Thyroid gland (tissue), 4 donors: ENCODE measurements at regions not wholly inside any gene's neighbourhood (a gene's known extent, or its start where the extent isn't known, plus 50 kb on each side); places are given as distances from the start of the nearest gene placed in this dataset.
A peak's percentile ranks its signal among the peaks of the same experiment; 100 is the strongest.

Experiments
- DNase-seq, 2 donors: peaks; one replicate each; pipeline ENCODE4 v3.0.0-alpha.2; 2019
- H3K27ac ChIP-seq, 3 donors: fragments of 200-600 bp; sonication (generic); 1 replicate in 2 of 3; 2 replicates in 1 of 3; pipeline ENCODE4 v1.5.1; 2016 to 2019; ENCODE audit warnings: mild to moderate bottlenecking in 1 of 3, moderate library complexity in 1 of 3
- H3K27me3 ChIP-seq: fragments of 200-600 bp; sonication (generic); one replicate; pipeline ENCODE4 v1.5.1; 2019
- H3K36me3 ChIP-seq, 2 donors: fragments of 200-600 bp; sonication (generic); one replicate each; pipeline ENCODE4 v1.5.1; 2016 to 2019
- H3K4me1 ChIP-seq, 2 donors: fragments of 200-600 bp; sonication (generic); one replicate each; pipeline ENCODE4 v1.5.1; 2017 to 2019
- H3K4me3 ChIP-seq, 3 donors: fragments of 200-600 bp; sonication (generic); replicated peaks in 1 of 3; 1 replicate in 2 of 3; 2 replicates in 1 of 3; pipeline ENCODE4 v1.5.1; 2016; ENCODE audit warnings: mild to moderate bottlenecking in 1 of 3
- H3K9me3 ChIP-seq: fragments of 200-600 bp; sonication (generic); one replicate; pipeline ENCODE4 v1.5.1; 2017
- CTCF ChIP-seq, 6 experiments: fragments of 200-600 bp in 3 of 6; fragments of 450-650 bp in 3 of 6; sonication (generic) in 3 of 6; IDR thresholded peaks; one replicate each; pipeline ENCODE4 v1.5.1; 2016 to 2019; ENCODE audit warnings: antibody characterized with exemption in 6 of 6, mild to moderate bottlenecking in 2 of 6, inconsistent platforms in 1 of 6, moderate library complexity in 1 of 6
- POLR2A ChIP-seq, 2 donors: fragments of 450-650 bp; IDR thresholded peaks; one replicate each; pipeline ENCODE4 v1.6.1; 2017; ENCODE audit warnings: antibody characterized with exemption in 2 of 2, mild to moderate bottlenecking in 2 of 2, moderate library complexity in 1 of 2
- WGBS, 2 donors: methylation state at CpG; one replicate each; pipeline ENCODE4 v1.1.5; 2017; 5-methylcytosine and 5-hydroxymethylcytosine counted together
- intact Hi-C: fragments of 100-400 bp; cut with DNase I; formaldehyde crosslinking; loops from one replicate; pipeline ENCODE4 v1.15.1; 2023

GRCh38 chr4:26105337-26105736, 191.3 kb downstream of the SMIM20 start:
- intact Hi-C loops: no loop called here
- peaks cover 6 to 8% of the 10 kb centered on the region in 2 donors for H3K4me1 ChIP-seq
- H3K4me3 ChIP-seq: no peak overlapping the region
- no peaks in the 10 kb centered on the region for H3K27me3 ChIP-seq
- H3K9me3 ChIP-seq: no peaks in the 10 kb centered on the region
- no peak for DNase-seq
- H3K36me3 ChIP-seq: no peaks in the 10 kb centered on the region
- peak overlapping the region; percentile 9 to 80 (median 48) for H3K27ac ChIP-seq
- TF ChIP-seq POLR2A (IDR thresholded peaks at IDR 0.05): no peak
- no peak for TF ChIP-seq CTCF (IDR thresholded peaks at IDR 0.05)
- 26 to 35% methylated on average over 2 of the region's 2 CpGs for WGBS, 2 donors

GRCh38 chr4:26105815-26106699, 192.0 kb downstream of the SMIM20 start:
- Histone ChIP-seq H3K4me1 (peaks cover 6 to 8% of the 10 kb centered on the region in 2 donors), H3K27ac (peak overlapping the region; percentile 9 to 80 (median 48)), H3K36me3 (no peaks in the 10 kb centered on the region), H3K4me3 (no peak overlapping the region), H3K27me3 (no peaks in the 10 kb centered on the region), H3K9me3 (no peaks in the 10 kb centered on the region)
- no peak for DNase-seq
- intact Hi-C loops: no loop called here
- TF ChIP-seq CTCF (IDR thresholded peaks at IDR 0.05): no peak
- WGBS, 2 donors: 76 to 87% methylated on average over 7 of the region's 7 CpGs

- Histone ChIP-seq H3K4me3 (no peak overlapping the region), H3K27me3 (no peaks in the 10 kb centered on the region), H3K9me3 (no peaks in the 10 kb centered on the region), H3K27ac (no peak overlapping the region), H3K4me1 (peaks cover 6 to 8% of the 10 kb centered on the region in 2 donors), H3K36me3 (no peaks in the 10 kb centered on the region)
- intact Hi-C loops: no loop called here
- TF ChIP-seq POLR2A (IDR thresholded peaks at IDR 0.05) (no peak), CTCF (IDR thresholded peaks at IDR 0.05) (no peak)
- no peak for DNase-seq
Measured at GRCh38 chr4:26106776-26107175, 192.8 kb downstream of the SMIM20 start.

GRCh38 chr4:26108054-26108453, 194.0 kb downstream of the SMIM20 start:
- Histone ChIP-seq H3K27me3 (no peaks in the 10 kb centered on the region), H3K4me1 (peaks cover 6 to 8% of the 10 kb centered on the region in 2 donors), H3K4me3 (no peak overlapping the region), H3K9me3 (no peaks in the 10 kb centered on the region), H3K36me3 (no peaks in the 10 kb centered on the region), H3K27ac (no peak overlapping the region)
- DNase-seq: no peak
- no peak for TF ChIP-seq CTCF (IDR thresholded peaks at IDR 0.05)
- no peak for TF ChIP-seq POLR2A (IDR thresholded peaks at IDR 0.05)
- WGBS, 2 donors: 78 to 79% methylated on average over 2 of the region's 2 CpGs
- intact Hi-C loops: no loop called here

- Histone ChIP-seq H3K27ac (no peak overlapping the region), H3K27me3 (no peaks in the 10 kb centered on the region), H3K4me3 (no peak overlapping the region), H3K9me3 (no peaks in the 10 kb centered on the region), H3K36me3 (no peaks in the 10 kb centered on the region), H3K4me1 (peaks cover 0 to 5% of the 10 kb centered on the region in 2 donors)
- no peak for DNase-seq
- 60 to 61% methylated on average over 5 of the region's 5 CpGs for WGBS, 2 donors
- TF ChIP-seq POLR2A (IDR thresholded peaks at IDR 0.05) (no peak), CTCF (IDR thresholded peaks at IDR 0.05) (no peak)
- intact Hi-C loops: no loop called here
Measured at GRCh38 chr4:26110493-26110892, 196.5 kb downstream of the SMIM20 start.
